Stimulated activated CD8-positive, alpha-beta memory T cell treated with anti-CD3 and anti-CD28 coated beads, Interleukin-12 subunit alpha, Interleukin-12 subunit beta, amount 100 ng/mL, for 4 hours (primary cell): ENCODE measurements at regions not wholly inside any gene's neighbourhood (a gene's known extent, or its start where the extent isn't known, plus 50 kb on each side); places are given as distances from the start of the nearest gene placed in this dataset.

Source experiments
- DNase-seq: peaks from one replicate; pipeline ENCODE4 v3.0.0-alpha.2; 2020; ENCODE audit warnings: low read depth

DNA sequence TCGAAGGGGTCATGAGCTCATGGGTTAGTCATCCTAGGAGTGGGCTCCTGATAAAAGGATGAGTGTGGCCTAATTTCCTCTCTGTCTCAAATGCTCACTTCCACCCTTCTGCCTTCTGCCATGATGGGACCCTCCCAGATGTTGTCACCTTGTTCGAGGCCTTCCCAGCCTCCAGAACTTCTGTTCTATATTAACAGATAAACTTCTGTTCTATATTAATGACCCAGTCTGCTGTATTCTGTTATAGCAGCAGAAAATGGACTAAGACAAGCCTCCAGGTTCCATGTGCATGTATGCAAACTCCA, 583.2 kb downstream of the GLRX3 start:
- DNase-seq = no peak

DNA sequence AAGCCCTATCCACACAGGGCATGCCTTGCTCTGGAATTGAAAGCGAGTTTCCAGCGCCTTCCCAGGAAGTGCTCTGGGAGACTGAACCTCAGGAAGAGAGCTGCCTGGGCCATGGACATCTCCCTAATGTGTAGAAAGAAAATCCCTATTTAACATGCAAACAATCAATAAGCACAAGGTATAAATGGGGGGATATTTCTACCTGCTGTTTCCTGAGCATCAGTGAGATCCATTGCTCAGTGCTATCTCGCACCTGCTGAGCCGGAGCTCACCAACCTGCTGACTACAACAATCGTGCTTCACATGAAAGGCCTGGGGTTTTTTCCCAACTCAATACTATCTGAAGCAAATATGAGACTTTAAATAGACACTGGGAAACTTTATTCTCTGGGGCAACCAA, 584.0 kb downstream of the GLRX3 start:
- no peak for DNase-seq

DNA sequence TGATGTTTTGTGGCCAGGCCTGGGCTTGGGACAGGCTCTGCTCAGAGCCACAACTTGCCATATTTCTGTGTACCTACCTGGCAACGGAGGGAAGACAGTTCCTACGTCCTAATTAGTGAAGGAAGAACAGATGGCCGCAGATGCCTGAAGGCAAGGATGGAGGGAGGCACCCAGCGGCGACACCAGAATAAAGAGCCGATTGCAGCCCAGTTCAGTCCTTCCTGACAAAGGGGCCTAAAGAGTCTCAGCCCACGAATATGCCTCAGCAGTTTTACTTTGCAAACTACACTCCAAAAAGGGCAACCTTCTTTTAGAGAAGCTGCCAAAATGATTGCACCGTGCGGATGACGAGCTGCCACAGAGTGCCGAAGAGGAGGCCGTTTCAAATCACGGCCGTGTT, 585.8 kb downstream of the GLRX3 start:
- no peak for DNase-seq

DNA sequence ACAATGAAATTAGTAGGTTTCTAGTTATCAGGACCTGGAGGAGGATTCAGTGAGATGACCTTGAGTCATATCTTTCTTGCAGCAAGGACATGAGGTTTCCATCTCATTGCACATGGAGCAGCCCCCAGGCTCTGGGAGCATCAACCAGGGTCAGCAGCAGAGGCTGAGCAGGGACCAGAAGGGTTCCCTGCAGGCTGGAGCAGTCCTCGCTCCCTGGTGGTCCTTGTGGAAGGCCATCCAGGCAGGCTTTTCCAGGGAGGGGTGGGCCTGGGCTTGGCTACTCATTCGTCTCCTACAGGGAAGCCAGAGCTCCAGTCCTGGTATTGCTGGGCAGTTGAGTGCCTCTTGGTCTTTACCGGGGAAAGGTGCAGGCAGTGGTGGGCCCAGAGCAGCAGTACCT, 587.5 kb downstream of the GLRX3 start:
- DNase-seq = no peak

DNA sequence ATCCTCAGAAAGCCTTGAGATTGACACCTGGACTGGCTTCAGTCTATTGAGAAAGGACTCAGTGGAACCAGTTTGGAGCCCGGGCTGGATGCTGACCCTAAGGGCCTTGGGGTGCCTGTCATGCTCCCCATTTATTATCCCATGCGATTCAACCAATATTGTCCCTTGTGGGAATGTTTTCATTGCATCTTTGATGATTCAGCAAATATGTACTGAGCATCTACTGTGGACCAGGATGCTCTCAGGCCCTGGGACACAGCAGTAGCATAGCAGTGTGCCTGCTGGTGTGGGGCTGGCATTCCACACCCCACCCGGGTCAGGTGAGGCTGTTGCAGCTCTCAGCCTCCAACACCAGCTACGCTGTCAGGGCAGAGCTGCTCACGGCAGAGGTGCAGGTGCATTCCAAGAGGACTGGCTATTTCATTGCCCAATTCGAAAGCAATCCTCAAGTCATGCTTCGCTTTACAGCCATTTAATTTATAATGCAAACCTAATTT, 586.0 kb downstream of the TCERG1L start:
- DNase-seq = no peak

DNA sequence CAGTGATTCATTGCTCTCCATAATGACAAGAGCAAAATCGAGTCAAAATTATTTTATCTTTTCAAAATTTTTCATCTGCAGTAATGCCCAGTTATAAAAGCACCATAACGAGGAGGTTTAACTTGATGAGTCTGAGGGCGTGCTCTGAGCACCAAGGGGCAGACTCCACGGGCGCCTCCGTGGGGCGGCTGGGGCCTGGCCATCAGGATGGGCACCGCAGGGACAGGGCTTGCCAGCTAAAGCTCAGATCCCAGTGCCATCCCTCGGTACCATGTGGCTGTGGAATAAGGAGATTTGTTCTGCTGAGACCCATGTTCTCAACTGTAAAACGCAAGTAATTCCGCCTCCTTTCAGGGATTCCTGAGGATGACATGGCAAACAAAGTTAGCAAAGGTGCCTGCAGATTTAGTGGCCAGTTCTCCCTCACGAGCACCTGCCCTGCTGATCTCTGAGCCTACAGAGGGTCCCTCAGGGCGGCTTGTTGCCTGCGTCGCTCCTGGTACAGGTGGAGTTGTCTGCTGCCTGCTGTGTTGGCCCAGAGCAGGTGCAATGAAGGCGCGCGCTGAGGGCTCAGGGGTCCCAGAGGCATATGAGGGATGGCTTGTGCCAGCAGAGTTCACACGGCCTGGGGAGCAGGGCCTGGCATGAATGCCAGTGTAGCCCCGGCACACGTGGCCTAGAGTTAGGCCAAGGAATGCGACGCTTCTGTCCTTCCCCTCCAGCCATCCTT, 584.4 kb downstream of the TCERG1L start:
- no peak for DNase-seq

DNA sequence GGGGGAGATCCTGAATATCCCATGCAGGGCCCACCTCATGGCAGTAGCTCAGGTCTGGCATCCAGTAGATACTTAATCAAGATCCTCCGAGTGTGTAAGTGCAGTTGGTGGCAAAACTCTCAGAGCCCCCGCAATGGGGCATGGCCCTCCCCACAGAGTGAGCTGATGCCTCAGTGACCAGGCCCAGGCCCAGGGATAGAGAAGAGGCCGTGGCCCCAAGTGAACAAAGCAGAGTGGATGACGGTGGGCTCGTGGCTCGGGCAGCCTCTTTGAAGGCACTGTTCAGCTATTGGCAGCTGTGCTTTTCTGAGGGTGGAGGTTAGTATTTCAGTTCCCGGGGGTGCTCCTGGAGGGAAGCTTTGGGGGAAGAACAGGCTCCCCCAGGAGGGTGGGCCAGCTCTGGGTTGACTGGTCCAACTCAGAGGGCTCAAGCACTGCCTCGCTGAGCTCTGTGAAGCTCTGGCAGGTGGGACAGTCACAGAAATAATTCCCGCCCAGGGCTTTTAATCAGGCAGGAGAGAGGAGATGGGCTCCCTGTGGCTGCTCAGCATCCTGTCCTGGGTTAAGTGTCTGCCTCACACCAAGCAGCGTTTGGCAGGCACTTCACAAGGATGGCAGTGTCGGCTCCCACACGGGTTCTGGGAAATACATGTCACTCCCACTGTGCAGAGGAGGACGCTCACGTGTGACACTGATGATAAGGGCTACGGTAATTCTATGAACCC, 583.6 kb downstream of the TCERG1L start:
- DNase-seq = no peak

DNA sequence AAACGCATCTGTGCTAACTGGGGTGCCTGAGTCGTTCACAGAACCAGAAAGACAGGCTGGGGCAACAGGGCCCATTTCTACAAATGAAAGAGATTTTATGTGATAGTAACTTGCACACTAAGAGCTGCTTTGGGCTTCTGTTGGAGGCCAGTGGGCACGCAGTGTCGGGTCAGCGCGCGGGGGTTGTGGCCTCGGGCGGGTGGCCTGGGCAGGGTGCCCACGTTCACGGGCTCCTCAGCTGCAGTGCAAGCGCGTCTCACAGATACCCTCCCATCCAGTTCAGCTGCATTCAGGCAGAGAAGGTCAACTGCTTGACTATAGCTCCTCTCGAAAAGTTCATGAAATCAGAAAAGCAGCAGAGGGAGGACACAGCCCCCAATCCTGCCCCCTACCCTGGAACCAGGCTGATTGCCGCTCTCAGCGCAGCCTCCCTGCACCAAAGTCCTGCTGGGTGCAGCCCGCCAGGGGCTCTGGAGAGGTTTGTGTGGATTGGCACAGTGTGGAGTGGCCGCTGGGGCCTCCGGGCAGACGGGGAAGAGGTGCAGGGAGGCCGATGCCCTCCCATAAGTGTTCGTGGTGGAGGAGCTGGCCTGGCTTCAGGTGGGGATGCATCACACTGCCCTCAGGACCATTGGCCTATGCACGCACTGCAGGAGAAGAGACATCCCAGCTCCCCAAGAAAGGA, 582.8 kb downstream of the TCERG1L start:
- DNase-seq = no peak

DNA sequence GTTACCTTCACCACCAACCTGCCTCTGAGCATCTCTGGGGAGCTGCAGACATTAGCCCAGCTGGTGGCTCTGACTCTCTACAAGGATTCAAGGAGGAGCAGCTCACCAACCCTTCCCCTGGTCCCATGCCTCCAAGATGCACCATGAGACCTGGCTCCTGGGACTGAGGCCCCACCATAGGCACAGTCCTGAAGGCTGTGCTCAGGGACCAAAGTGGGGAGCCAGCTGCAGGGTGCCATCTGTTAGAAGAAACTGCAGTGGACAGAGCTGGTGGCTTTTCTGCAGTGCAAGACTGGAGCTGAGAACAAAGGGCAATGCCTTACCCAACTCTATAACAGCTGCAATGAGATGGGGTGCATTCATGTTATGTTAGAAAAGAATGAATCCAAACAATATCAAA, 581.6 kb downstream of the TCERG1L start:
- DNase-seq = no peak

DNA sequence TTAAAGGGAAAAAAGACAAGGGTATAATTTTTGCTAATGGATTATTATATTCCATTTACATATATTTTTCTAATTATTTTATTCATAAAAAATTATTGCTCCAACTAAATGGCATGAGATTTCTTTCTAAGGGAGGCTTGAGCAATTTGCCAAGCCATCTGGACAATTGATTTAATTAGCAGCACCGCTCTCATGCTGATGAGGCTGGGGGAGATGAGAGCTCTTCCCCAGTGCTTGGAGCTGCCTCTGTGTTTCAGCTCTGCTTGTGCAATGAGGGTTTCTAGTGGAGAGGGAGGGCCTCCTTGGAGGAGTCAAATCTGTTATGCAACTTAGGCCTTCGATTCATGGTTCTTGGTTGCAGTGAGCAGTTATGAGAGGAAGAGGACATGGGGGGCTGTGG, 574.3 kb downstream of the TCERG1L start:
- DNase-seq = no peak

DNA sequence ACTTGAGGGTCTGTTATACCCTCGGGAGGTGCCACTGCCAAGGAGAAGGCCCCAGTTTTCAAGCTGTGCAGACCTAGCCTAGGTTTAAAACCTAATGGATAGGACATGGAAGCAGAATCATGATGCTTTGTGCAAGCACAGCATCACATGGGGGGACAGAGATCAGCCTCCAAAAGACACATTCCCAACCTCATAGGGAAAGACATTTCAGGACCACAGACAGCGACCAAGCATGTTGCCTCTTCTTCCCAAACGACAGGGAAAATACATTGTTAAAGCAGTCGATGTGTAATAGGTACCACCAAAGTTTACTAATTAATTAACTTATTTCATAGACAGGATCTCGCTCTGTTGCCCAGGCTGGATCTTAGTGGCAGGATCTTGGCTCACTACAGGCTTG, 573.9 kb downstream of the TCERG1L start:
- no peak for DNase-seq

DNA sequence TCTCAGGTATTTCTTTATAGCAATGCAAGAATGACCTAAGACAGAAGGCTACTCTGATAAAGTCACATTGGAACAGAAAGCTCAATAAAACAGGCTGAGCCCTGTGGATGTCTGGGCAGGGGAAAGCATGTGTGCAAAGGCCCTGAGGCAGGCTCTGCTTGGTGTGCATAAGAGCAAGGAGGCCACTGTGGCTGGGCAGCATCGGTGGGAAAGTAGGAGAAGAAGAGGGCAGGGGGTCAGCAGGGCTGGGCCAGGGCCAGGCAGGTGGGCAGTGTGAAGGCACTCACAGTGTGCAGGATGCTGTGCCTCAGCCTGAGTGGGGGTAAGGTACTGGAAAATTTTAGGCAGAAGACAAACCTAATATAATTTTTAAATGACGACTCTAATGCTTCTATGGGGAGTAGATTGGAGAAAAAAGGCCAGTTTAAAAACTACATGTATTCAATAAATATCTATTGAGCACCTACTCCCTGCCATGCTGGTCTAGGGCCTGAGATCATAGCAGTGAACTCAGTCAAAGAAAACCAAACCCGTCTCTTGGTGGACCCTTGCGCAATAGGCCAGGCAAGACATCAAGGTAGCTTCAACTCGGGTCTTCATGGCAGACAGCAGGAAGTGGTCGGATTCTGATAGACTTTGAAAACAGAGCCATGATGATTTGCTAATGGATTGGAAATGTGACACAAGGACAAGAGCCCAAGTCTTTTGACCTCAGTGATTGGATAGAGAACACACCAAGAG, 572.3 kb downstream of the TCERG1L start:
- no peak for DNase-seq

DNA sequence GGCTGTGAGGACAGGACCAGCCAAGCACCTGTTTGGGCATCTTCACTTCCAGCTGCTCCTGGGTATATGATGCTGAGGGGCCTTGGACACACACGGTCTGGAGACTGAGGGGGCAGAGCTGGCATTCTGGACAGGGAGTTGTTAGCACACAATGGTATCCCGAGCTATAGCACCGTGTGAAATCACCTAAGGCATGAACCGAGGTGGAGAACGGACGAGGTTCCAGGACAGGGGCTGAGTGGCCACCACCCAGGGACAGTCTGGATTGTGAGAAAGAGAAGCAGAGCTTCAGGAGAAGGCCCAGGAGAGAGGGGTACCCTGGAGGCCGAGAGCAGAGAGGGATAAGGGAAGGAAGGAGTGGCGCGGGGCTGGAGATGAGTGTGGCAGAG, 571.8 kb downstream of the TCERG1L start:
- DNase-seq = no peak

DNA sequence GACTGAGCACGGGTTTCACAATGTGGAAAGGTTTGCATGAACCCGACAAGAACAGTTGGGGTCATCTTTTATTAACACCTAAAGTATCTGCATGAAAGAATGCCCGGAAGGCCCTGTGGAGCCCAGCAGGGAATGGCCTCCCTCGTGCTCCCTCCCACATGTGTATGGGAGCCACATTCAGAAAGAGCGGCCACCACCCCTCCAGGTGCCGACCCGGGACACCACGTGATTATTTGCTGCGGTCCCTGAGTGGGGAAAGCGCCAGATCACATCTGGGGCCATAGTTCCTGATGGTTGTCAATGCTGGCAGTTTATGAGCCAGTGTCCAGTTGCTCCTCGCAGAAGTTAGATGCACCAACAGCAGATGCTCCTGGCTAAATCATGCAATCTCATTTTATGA, 571.4 kb downstream of the TCERG1L start:
- no peak for DNase-seq

DNA sequence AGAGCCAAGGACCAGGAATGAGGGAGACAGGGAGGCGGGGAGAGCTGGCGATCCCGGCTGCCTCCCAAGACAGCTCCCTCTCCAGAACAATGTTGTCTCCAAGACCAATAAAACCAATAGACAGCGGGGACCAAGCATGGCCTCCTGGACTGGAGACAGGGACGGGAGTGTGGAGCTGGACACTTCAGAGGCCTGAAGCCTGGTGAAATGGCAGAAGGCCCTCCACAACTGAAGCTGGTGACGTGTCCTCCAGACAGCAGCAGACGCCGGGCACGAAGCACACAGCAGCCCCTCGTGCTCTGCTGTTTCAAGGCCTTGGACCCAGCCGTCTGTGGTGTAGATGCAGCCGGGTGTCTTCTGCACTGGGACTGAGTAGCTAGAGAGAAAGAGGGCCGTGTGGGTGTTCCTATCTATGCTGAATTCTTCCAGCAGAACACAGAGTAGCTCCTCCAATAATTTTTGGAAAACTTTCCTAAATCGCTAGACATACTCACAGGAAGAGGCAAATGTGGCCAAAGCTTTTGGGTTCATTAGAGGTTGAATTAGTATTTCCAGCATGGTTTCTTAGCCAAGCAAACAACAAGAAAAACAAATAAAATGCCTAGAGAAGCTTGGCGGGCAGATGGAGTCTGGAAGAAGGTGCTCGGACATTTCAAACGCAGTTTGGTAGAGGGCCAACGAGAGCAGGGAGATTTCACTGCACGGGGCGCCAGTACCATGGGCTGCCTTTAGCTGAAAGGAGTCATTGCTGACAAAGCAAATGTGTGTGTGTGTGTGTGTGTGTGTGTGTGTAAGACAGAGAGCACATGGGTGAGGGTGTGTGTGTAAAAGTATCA, 570.4 kb downstream of the TCERG1L start:
- DNase-seq = no peak

DNA sequence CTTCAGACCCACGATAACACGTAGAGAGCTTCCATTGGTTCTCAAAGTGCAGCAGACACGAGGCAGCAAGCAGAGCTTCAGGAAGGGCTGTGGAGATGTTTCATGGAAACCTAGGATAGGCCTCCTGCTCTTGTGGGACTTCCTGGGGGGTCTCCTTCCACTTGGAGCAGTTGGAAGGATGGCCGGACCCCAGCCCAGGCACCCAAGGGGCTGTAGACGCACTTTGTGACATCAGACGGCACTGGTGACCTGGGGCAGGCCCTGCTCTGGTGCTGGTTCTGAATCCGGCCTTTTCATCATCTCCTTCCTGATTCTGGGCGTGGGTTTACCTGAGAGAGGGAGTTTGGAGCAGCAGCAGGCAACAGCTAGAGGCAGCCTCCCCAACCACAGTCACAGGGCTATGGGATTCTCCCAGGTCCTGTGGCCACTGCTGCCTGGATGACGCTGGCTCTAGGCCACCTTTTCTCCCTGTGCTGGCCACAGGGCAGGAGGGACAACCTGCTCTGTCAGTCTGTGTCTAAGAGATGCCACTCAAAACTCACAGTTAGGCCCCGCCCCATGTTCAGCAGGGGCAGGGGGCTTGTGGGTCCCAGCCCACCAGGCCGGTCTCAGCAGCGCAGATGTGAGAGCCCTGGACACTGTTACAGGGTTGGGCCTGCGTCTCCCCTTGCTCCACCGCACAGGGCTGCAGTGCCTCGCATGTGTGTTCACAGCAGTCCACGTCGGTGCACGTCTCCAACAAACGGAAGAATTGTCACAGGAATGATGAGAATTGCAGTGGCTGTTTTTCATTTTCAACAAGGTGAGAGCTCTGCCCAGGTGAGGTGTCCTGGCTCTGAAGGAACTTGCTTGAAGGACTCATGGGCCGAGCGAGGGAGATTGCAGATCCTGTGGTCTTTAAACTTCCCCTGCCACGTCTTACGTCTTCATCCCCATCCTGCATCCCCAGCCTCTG, 569.3 kb downstream of the TCERG1L start:
- no peak for DNase-seq

DNA sequence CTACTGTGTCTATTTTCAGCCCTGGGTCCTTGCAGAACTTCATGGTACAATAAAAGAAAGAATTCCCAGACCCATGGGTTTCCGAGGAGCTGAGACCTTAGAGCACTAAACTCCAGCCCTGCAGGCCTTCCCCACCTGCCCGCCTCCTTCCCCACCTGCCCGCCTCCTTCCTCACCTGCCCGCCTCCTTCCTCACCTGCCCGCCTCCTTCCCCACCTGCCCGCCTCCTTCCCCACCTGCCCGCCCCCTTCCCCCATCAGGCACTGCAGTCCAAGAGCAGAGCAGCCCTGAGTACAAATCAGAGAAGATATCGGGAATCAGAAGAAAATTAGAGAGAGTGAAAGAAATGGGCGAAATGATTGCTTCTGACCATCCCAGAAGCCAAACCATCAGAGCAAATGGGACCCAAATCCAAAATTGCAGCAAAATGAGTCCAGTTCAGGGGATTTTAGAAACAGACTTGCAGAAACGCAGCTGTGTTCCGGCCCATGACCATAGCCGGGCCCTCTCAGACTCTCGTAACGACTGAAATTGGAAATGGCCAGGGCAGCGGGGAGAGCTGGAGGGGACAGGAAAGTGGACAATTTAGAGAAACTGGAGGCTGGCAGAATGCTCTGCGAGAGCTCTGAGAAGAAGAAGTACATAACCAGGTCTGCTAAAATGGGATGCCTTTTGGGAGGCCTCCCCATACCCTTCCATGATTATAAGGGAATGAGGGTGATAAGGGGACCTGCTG, 568.4 kb downstream of the TCERG1L start:
- no peak for DNase-seq

DNA sequence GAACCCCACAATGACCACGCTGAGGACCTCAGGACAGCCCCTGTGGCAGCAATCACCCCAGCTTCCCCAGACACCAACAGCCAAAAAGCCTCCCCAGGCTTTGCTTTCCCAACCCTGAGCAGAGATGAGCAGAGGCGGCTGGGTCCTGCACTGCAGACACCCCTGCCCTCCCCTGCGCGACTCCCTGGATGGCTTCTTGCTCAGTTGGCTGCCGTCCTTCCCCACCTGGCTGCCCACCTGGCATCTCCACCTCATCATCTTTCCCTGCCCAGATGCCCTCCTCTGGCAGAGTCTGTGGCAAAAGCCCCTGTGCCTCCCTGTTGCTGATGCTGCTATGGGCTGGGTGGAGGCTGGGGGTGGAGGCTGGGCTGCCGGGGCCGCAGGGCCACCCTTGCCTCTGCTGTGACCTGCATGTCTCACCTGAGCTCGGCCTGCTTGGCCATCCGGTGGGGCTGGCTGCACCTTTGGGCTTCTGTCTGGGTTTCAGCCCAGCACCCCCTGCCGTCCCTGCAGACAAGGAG, 567.7 kb downstream of the TCERG1L start:
- no peak for DNase-seq

DNA sequence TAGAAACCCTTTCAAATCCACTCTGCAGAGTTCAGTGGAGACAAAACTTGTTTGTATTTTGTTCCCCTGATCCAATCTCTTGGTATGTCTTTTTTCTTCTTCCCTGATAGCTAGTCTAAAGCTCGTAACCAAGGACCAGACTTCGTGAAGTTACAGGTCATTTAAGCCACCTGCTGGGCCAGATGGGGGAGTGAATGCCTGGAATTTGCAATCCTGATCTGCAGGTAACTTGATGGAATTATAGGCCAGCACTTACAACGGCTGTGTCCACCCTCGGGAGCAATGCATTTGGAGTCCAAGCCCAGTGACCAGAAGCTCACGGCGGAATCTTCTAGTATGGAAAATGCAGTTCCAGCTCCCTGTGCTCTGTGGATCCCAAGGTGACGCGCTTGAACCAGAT, 566.9 kb downstream of the TCERG1L start:
- DNase-seq = no peak

DNA sequence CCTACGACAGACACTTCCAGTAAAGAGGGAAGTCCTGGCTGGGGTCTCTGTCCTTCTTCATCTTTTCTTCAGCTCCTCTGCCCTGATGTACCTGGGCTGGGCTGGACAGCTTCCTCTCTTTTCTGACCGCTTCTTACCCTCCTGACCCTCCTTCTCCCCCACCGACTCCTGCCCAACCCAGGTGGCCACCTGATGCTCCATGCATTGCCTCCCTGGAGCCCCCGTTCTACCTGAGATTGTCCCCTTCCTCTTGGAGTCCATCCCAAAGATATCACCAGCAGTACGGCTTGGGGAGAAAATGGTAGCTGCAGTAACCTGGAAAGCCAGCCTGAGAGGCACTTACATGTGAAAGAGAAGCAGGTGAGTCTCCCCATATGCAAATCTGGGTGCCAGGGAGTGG, 566.3 kb downstream of the TCERG1L start:
- no peak for DNase-seq
